ENCODE measurements at regions not wholly inside any gene's neighbourhood (a gene's known extent, or its start where the extent isn't known, plus 50 kb on each side); places are given as distances from the start of the nearest gene placed in this dataset.
"Not testable (repeated sequence)": the region's sequence is repeated elsewhere in the genome, so short reads cannot be mapped to it uniquely, and the experiment has no call there.

DNA sequence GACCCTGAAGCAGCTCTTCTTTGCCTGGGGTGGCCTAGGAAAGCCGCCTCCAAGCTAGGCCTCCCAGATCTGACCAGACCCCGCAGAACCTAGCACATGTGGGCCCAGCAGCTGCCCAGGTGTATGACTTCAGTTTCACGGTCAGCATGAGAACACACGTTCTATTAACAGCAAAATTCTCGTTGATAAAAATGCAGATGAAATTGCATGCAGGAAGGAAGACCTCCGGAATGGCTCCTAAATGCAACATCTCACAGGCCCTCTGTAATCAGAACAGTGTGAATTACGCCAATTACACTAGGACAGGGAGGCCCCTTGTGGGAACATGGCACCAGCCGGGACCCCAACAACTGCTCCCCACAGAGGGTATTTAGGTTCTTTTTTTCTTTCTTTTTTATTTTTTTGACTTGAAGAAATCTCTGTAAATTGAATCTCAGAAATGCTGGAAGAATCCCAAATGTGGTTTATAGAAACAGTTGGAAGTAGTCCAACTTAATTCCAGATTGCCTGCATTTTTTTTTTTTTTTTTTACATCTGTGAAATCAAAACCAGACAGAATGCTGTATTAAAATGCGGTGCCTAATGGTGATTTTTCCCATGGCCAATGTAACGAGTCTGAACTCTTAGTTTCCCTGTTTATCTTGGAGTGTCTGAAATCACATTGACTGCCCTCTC is 185.1 kb downstream of the NPIPB11 start:
- DNase-seq (ENCODE audit: low read depth in 1 of 2, low spot score in 1 of 2), result not testable (repeated sequence)

DNA sequence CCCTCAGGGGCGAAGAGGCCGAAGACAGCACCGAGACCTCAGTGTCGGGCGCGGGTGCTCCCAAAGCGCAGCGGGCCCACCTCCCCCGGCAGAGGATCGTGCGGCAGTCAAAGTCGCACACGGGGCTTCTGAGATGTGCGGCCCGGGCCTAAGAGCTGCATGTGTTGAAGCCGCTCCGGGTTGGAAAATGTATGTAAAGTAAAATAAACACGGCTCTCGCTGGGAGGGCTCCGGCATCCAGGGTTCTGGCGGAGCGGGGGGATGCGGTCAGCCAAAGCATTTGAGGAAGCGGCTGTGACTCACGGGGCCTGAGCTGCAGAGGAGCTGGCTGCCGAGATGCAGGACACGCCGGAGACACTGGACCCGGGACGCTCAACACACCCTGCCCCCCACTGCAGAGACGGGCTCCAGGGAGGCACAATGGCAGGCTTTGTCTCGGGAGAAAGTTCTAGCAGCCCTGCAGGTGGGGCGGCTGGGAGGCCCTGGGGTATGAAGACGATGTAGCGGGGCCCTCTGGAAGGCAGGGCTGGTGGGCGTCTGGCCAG is 185.8 kb downstream of the NPIPB11 start:
- DNase-seq (ENCODE audit: low read depth in 1 of 2, low spot score in 1 of 2), result not testable (repeated sequence)

DNA sequence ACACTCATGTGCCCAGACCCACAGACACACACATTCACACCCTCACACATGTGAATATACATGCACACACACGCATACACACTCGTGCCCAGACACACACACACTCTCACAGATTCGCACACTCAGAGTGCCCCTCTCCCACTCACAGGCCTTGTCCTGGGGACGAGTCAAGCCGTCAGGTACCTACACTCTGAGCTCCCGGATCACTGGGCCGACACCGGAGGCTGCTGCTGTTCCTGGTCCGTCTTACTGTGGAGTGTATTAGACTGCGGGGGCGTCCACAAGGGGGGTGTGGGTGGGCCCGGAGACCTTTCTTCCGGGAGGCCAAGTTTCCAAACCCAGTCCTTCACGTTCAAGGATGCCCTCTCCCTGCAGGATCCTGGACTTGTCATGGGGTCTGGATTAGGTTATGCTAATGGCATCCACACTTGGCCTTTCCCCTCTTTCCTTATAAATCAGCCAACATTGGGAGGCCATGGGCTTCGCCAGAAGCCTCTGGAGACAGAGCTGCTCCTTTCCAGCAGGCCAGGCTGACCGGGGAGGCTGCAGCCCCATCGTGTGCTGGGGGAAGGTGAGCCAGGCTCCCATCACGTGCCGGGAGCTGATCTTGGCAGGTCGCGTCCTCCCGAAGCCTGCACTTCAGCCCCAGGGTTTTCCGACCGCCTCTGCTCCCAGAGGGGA is 186.4 kb downstream of the NPIPB11 start:
- DNase-seq (ENCODE audit: low read depth in 1 of 2, low spot score in 1 of 2), result not testable (repeated sequence)

DNA sequence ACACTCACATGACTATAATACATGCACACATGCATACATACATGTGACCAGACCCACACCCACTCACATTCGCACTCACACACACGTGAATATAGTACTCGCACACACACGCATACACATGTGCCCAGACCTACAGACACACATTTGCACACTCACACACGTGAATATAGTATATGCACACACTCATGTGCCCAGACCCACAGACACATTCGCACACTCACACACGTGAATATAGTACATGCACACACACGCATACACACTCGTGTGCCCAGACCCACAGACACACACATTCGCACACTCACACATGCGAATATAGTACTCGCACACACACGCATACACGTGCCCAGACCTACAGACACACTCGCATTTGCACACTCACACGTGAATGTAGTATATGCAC is 186.9 kb downstream of the NPIPB11 start:
- not testable (repeated sequence) for DNase-seq (ENCODE audit: low read depth in 1 of 2, low spot score in 1 of 2)

DNA sequence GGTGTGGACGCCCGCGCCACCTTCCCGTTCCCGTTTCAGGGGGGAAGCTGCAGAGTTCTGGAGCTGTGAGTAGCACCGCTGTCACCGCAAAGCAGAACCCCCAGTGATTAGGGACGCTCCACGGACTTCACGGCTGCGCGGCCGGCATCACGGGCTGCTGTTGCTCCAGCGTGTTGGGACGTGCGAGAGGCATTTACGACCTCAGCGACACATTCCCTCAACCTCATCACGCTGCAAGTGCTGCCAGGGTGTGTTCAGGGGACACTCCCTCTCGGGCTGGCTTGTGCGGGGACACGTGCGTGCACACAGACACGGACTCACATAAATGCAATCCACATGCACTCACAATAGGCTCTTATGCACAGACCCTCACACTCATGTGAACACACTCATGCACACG is 187.9 kb downstream of the NPIPB11 start:
- not testable (repeated sequence) for DNase-seq (ENCODE audit: low read depth in 1 of 2, low spot score in 1 of 2)

DNA sequence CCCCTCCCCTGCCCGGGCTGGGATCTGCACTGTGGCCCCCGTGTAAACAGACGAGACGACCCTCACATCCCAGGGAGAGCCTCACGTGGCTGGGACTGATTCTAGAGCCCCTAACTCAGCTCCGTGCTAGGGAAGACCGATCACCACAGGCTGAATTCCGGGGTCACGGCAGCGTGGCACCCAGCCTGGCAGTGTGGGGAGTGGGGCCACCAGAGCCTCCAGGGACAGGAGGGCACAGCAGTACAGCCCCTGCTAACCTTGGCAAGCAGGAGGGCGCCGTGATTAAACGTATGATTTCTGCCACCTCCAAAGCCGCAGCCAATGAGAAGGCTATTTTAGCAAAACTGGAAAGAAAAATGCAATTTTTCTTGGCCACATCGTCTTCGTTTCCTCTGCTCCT is 188.3 kb downstream of the NPIPB11 start:
- DNase-seq (ENCODE audit: low read depth in 1 of 2, low spot score in 1 of 2), result not testable (repeated sequence)

DNA sequence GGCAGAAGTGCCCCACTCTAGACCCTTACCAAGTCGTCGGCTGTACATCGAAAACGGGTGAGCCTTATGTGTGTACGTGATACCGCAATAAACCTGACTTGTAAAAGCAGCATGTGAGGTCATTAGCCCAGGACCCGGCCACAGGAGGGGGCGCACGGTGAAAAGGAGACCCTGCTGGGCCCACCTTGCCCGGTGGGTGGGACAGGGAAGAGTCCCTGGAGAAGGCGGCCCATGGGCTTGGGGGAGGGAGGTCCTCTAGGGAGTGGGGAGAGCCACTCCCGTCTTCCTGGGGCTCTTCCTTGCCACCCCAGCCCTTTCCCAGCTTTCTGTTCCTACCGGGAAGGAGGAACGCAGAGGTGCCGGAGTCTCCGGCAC is 188.8 kb downstream of the NPIPB11 start:
- not testable (repeated sequence) for DNase-seq (ENCODE audit: low read depth in 1 of 2, low spot score in 1 of 2)

DNA sequence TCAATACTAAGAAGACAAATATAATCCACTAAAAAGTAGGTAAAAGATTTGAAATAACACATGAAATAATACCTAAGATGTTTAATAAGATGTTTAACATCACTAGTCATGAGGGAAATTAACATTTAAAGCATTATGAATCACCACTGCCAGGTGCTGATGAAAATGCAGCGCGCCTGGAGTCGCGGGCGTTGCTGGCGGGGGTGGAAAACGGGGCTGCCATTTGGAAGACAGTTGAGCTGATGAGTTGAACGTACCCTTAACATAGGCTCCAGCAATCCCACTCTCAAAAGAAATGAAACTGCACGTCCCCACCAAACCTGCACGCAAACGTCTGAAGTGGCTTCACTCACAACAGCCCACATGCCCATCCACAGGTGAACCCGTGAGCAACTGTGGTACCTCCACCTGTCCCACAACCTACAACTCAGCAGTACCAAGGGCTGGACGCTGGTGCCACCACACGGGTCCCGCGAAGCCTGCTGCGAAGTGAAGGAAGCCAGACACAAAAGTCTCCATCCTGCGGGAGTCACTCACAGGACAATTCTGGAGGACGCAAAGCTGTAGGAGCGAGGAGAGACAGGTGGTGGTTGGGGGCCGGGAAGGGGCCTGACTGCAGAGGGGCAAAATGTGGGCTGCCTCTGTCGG is 189.3 kb downstream of the NPIPB11 start:
- DNase-seq (ENCODE audit: low read depth in 1 of 2, low spot score in 1 of 2), result not testable (repeated sequence)

DNA sequence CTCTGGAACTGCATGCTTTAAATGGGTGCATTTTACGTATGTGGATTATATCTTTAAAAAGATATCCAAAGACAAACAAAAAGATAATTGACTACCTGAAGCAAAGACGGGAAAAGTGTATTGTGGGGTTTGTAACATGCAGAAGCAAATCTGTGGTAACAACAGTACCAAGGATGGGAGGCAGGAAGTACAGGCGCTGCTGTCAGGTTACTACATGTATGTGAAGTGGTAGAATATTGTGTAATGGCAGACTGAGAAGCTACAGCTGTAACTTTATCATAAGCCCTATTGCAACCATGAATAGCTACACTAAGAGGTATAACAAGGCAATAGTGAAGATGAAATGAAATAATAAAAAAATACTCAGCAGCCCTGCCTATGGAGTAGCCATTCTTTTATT is 192.7 kb downstream of the NPIPB11 start:
- not testable (repeated sequence) for DNase-seq (ENCODE audit: low read depth in 1 of 2, low spot score in 1 of 2)

DNA sequence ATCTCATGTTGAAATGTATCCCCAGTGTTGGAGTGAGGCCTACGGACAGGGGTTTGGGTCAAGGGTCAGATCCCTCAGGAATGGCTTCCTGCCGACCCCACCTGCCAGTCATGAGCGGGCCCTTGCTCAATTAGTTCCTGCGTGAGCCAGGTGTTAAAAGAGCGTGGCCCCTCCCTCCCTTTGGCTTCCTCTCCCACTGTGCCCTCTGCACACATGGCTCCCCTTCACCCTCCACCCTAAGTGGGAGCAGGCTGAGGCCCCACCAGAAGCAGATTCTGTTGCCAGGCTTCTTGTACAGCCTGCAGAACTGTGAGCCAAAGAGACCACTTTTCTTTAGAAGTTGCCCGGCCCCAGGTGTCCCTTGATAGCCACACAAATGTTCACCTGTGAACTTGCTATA is 193.3 kb downstream of the NPIPB11 start:
- DNase-seq (ENCODE audit: low read depth in 1 of 2, low spot score in 1 of 2), result not testable (repeated sequence)

DNA sequence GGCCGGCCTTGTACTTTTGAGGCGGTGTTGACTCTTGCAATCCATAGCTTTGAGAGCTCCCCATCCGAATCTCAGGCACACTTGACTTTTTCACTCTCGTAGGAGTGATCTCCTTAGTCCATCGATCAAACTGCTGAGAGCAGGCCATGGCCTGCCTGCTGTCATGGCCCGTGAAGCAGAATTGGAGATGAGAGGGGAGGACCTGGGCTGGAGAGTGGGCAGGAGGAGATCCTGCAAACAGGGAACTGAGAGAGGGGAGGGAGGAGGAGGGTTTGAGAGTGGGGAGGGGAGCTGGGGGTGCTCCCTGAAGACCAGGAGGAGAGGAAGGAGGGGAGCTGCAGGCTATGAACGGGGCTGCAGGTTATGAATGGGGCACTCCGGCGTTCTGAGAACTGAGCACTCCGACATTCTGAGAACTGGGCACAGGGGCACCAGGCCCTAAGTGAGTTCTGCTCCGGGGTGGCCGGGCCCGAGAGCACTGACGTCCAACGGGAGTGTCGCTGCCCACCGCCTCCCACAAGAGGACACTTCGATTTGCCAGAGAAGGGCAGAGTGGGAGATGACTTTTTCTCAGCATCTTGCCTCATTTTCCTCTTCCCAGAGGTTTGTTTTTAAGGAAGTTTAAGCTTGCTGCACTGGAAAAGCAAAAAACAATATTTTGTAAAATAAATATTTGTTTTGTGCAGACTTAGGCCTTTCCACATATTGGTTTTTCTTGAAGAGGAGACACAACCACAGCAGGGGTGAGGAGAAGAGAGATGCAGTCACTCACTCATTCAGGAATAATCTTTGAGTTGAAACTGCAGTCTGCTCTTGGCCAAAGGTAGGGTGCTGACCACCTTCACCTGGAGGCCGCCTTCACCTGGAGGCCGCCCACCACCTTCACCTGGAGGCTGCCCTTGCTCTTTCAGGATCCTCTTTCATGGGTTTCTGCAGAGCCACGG is 194.2 kb downstream of the NPIPB11 start:
- DNase-seq (ENCODE audit: low read depth in 1 of 2, low spot score in 1 of 2), result not testable (repeated sequence)

DNA sequence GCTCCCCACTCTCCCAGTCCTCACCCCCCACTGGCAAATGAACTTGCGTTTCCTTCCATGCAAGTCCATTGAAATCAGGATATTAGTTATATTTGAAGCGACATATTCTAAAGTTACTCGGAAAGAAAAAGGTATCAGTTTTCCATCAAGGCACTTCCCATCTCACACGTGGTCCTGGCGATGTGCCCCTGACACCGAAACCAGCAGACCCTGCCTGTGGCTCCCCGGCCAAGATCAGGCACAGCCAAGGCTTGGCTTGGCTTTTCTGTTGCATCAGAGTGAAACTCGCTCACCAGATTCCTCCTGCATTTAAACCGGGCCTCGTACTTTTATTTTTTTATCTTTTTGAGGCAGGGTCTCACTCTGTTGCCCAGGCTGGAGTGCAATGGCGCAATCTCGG is 195.1 kb downstream of the NPIPB11 start:
- not testable (repeated sequence) for DNase-seq (ENCODE audit: low read depth in 1 of 2, low spot score in 1 of 2)

DNA sequence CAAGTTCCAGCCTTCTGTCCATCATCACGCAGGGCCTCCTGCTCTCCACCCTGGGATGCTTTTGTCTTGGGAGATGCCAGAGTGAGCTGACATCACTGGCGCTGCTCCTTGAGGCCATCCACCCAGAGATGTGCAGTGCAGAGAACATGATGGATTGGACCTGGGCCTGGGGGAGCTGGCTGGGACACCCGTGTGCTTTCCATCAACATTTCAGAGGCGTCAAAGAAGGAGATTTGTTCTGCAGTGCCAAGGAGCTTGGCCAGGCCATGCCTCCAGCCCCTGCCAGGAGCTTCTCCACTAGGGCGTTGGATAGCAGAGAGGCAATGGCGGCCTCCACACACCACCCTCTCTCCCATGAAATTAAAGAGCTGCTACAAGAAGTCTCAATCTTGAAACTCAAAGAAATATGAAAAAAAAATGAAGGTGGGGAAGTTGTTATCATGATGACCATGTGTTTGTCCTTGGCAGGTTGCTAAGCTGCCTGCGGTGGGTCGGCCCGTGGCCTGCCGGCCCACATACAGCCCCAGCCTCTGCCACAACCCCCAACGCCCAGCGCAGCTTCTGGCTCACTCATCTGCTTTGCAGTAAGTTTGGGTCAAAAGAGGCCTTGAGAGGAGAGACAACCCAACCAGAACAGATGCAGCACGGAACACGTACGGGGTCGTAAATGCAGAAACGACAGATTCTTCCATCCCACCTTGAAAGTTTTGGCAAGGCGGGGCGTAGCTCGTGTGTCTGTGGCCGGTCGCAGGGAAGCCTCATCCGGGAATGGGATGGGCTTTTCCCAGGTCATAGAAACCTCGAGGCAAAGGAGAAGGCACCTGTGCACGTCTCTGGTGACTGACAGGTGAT is 196.0 kb downstream of the NPIPB11 start:
- not testable (repeated sequence) for DNase-seq (ENCODE audit: low read depth in 1 of 2, low spot score in 1 of 2)

DNA sequence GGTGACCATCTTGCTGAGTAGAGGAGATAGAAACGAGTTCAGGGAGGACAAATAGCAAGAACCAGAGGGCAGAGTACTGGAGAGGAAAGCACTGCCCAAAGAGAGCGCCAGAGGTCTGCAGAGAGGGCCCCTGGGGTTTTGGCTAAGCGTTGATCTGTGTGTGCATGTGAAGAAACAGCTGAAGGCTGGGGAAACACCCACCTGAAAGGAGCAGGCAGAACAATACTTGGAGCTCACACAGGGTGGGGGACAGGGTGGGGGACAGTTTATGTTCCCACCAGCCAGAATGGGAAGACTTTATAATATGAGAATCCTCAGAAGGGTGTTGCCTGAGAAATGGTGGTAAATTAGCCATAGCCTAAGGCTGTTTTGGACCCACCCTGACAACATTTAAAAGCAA is 200.4 kb downstream of the NPIPB11 start:
- not testable (repeated sequence) for DNase-seq (ENCODE audit: low read depth in 1 of 2, low spot score in 1 of 2)

DNA sequence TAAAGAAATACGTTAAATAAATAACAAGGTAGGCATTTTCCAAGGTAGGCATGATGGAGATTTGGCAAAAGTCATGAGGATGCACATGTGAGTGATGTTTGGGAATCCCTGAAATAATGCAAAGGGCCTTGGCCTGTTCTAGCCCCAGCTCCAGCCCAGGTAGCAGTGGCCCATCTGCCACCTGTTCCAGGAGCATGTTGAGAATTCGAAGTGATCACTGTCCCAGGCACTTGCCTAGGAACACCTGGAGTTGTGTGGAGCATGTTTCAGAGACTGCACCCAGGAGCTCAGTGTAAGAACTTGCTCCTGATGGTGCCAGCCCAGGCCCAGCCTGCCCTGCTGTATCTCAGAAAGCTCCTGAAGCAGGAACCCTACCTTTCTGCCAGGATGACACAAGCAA is 201.4 kb downstream of the NPIPB11 start:
- not testable (repeated sequence) for DNase-seq (ENCODE audit: low read depth in 1 of 2, low spot score in 1 of 2)

DNA sequence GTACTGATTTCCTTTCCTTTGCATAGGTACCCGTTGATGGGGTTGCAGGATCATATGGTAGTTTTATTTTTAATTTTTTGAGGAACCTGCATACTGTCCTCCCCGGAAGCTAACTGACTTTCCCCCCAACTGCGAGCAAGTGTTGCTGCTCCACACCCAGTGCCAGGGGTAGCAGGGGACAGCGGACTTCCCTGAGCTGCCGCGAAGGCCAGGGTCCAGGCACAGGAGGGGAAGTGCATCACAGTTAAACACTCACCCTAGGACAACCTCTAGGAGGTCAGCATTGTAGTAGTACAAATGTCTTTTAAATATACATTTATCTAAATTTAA is 201.7 kb downstream of the NPIPB11 start:
- no peak for DNase-seq (ENCODE audit: low read depth in 1 of 2, low spot score in 1 of 2)

DNA sequence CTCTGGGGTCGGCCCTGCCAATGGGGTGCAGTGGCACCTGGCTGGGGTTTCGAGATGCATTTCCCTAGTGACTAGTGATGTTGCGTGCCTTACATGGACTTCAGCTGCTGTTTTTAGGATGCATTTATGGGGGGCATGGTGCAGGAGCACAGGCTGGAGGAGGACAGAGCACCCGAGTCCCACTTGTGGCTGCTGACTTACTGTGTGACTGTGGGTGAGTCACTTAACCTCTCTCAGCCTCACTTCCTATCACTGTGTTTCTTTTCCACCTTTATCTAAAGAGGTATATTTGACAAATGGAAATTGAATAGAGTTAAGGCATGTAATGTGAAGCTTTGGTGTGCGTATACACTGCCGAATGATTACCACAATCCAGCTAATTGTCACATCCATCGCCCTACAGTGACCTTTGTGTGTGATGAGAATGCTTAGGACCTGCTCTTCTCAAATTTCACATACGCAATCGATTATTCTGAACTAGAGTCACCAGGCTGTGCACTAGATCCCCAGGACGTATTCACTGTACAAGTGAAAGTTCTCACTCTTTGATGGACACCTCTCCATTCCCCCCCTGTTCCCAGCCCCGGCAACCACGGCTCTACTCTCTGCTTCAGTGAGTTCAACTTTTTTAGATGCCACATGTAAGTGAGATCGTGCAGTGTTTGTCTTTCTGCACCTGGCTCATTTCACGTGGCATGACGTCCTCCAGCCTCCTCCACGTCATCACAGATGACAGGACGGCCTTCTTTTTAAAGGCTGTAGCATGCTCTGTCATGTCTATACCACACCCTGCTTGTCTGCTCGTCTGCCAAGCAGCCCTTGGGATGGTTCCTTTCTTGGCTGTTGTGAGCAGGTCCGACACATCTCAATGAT is 202.3 kb downstream of the NPIPB11 start:
- DNase-seq (ENCODE audit: low read depth in 1 of 2, low spot score in 1 of 2), result not testable (repeated sequence)

DNA sequence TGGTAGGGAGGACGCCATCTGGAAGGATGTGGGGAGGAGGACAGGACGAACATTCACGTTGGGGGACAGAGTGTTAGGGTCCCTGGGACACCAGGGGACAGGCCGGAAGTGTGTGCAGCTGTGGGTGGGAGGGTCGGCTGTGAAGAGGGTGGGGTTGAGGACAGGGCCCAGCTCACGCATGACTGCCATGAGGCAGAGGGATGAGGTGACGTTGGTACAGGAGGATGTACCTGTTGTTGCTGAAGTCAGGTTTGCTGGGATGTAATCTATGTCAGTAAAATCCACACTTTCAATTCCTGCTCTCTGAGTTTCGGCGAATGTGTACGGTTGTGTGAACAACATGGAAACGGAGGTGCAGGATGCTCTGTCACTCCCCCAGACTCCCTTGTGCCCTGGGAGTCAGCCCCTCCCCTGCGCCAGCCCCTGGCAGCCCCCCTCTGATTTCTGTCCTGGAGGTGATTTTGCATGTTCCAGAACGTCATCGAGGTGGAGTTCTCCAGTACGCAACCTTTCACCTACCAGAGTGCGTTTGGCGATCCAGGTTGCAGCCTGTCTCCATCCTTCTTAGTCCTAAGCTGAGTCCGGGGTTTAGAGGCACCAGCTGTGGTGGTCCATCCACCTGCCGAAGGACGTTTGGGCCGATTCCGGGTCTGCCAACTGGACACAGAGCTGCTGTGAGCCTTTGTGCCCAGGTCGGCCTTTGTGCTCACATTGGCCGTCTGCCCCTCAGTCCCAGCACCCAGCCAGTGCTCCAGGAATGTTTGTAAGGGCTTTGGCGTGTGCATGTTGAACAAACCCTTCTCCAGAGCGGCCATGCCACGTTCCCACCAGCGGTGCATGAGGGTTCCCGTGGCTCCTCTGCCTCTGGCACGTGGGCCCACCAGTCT is 203.2 kb downstream of the NPIPB11 start:
- not testable (repeated sequence) for DNase-seq (ENCODE audit: low read depth in 1 of 2, low spot score in 1 of 2)
